ENCODE measurements at regions not wholly inside any gene's neighbourhood (a gene's known extent, or its start where the extent isn't known, plus 50 kb on each side); places are given as distances from the start of the nearest gene placed in this dataset.
"Not testable (repeated sequence)": the region's sequence is repeated elsewhere in the genome, so short reads cannot be mapped to it uniquely, and the experiment has no call there.

GRCh38 chr1:4215391-4215790 is 315.3 kb upstream of the C1orf174 start:
- in situ Hi-C loops (cut with HindIII; ENCODE audit: low sequenced_read_pairs) = no loop called here
- DNase-seq (ENCODE audit: low spot score) = no peak

- DNase-seq (ENCODE audit: low spot score) = no peak
- in situ Hi-C loops (cut with HindIII; ENCODE audit: low sequenced_read_pairs) = no loop called here
These were observed 316.2 kb upstream of the C1orf174 start for GRCh38 chr1:4216231-4216630.

- in situ Hi-C loops (cut with HindIII; ENCODE audit: low sequenced_read_pairs) = no loop called here
These were observed 318.5 kb upstream of the C1orf174 start for GRCh38 chr1:4218619-4219018.

GRCh38 chr1:4219111-4219510 is 319.0 kb upstream of the C1orf174 start:
- no peak for DNase-seq (ENCODE audit: low spot score)
- in situ Hi-C loops (cut with HindIII; ENCODE audit: low sequenced_read_pairs) = no loop called here

More at GRCh38 chr1:4218619-4219018, 318.5 kb upstream of the C1orf174 start:
- no peak for DNase-seq (ENCODE audit: low spot score)

- DNase-seq (ENCODE audit: low spot score) = no peak
- in situ Hi-C loops (cut with HindIII; ENCODE audit: low sequenced_read_pairs) = no loop called here
These were observed 319.8 kb upstream of the C1orf174 start for GRCh38 chr1:4219826-4220225.

- no peak for DNase-seq (ENCODE audit: low spot score)
- in situ Hi-C loops (cut with HindIII; ENCODE audit: low sequenced_read_pairs) = no loop called here
These were observed 320.3 kb upstream of the C1orf174 start for GRCh38 chr1:4220362-4220761.

- DNase-seq (ENCODE audit: low spot score) = no peak
- in situ Hi-C loops (cut with HindIII; ENCODE audit: low sequenced_read_pairs) = no loop called here
These were observed 321.0 kb upstream of the C1orf174 start for GRCh38 chr1:4221107-4221506.

GRCh38 chr1:4224684-4225467 is 324.8 kb upstream of the C1orf174 start:
- in situ Hi-C loops (cut with HindIII; ENCODE audit: low sequenced_read_pairs) = no loop called here
- no peak for DNase-seq (ENCODE audit: low spot score)

GRCh38 chr1:4227986-4228385 is 327.9 kb upstream of the C1orf174 start:
- DNase-seq (ENCODE audit: low spot score) = no peak
- in situ Hi-C loops (cut with HindIII; ENCODE audit: low sequenced_read_pairs) = no loop called here

GRCh38 chr1:4253935-4254334 is 353.9 kb upstream of the C1orf174 start:
- in situ Hi-C loops (cut with HindIII; ENCODE audit: low sequenced_read_pairs) = no loop called here
- DNase-seq (ENCODE audit: low spot score) = peak; percentile 53

- DNase-seq (ENCODE audit: low spot score) = peak; percentile 74
- in situ Hi-C loops (cut with HindIII; ENCODE audit: low sequenced_read_pairs) = no loop called here
These were observed 356.3 kb upstream of the C1orf174 start for GRCh38 chr1:4256351-4256750.

GRCh38 chr1:4258146-4258777 is 358.2 kb upstream of the C1orf174 start:
- DNase-seq (ENCODE audit: low spot score); in situ Hi-C loops (cut with HindIII; ENCODE audit: low sequenced_read_pairs): not testable (repeated sequence)

- no peak for DNase-seq (ENCODE audit: low spot score)
- in situ Hi-C loops (cut with HindIII; ENCODE audit: low sequenced_read_pairs) = no loop called here
These were observed 361.3 kb upstream of the C1orf174 start for GRCh38 chr1:4261327-4261726.

- in situ Hi-C loops (cut with HindIII; ENCODE audit: low sequenced_read_pairs) = no loop called here
- no peak for DNase-seq (ENCODE audit: low spot score)
These were observed 362.6 kb upstream of the C1orf174 start for GRCh38 chr1:4262665-4263064.

- DNase-seq (ENCODE audit: low spot score) = no peak
- in situ Hi-C loops (cut with HindIII; ENCODE audit: low sequenced_read_pairs) = no loop called here
These were observed 363.6 kb upstream of the C1orf174 start for GRCh38 chr1:4263699-4264098.

GRCh38 chr1:4265836-4266235 is 365.8 kb upstream of the C1orf174 start:
- DNase-seq (ENCODE audit: low spot score) = no peak
- in situ Hi-C loops (cut with HindIII; ENCODE audit: low sequenced_read_pairs) = no loop called here

- in situ Hi-C loops (cut with HindIII; ENCODE audit: low sequenced_read_pairs) = no loop called here
- DNase-seq (ENCODE audit: low spot score) = no peak
These were observed 367.5 kb upstream of the C1orf174 start for GRCh38 chr1:4267381-4268261.

- in situ Hi-C loops (cut with HindIII; ENCODE audit: low sequenced_read_pairs) = no loop called here
- no peak for DNase-seq (ENCODE audit: low spot score)
These were observed 368.3 kb upstream of the C1orf174 start for GRCh38 chr1:4268262-4268888.

- in situ Hi-C loops (cut with HindIII; ENCODE audit: low sequenced_read_pairs) = no loop called here
- DNase-seq (ENCODE audit: low spot score) = no peak
These were observed 368.8 kb upstream of the C1orf174 start for GRCh38 chr1:4268889-4269284.

Data from G401 (cell line).